Activated CD4-positive, alpha-beta T cell treated with anti-CD3 and anti-CD28 coated beads for 36 hours (primary cell): ENCODE measurements at regions not wholly inside any gene's neighbourhood (a gene's known extent, or its start where the extent isn't known, plus 50 kb on each side); places are given as distances from the start of the nearest gene placed in this dataset.
"Not testable (repeated sequence)": the region's sequence is repeated elsewhere in the genome, so short reads cannot be mapped to it uniquely, and the experiment has no call there.

Experiments
- ATAC-seq: fragments of 200-7000 bp; cut with Tn5 transposase; one replicate; pipeline ENCODE4 v1.10.0; 2021; ENCODE audit warnings: mild to moderate bottlenecking, moderate library complexity
- CTCF ChIA-PET: fragments of 350-600 bp; sonication (Branson Sonifier 250); formaldehyde crosslinking; loops from one replicate; lab custom pipeline; 2021; ENCODE audit warnings: antibody characterized with exemption; lab: Charles Lee
- POLR2A ChIA-PET: fragments of 350-600 bp; sonication (Branson Sonifier 250); formaldehyde crosslinking; loops from one replicate; lab custom pipeline; 2021; ENCODE audit warnings: antibody characterized with exemption, inconsistent platforms; lab: Charles Lee
- DNase-seq: peaks from one replicate; pipeline ENCODE4 v3.0.0-alpha.2; 2020
- H3K27ac Mint-ChIP-seq: one replicate; pipeline ENCODE4 v1.8.0; 2021; ENCODE audit warnings: mixed read lengths
- H3K27me3 Mint-ChIP-seq: one replicate; pipeline ENCODE4 v1.8.0; 2021; ENCODE audit warnings: mixed read lengths
- H3K36me3 Mint-ChIP-seq: one replicate; pipeline ENCODE4 v1.8.0; 2021; ENCODE audit warnings: low read depth, mixed read lengths
- H3K4me1 Mint-ChIP-seq: one replicate; pipeline ENCODE4 v1.8.0; 2021; ENCODE audit warnings: mixed read lengths
- H3K4me3 Mint-ChIP-seq: one replicate; pipeline ENCODE4 v1.8.0; 2021; ENCODE audit warnings: mild to moderate bottlenecking, moderate library complexity, mixed read lengths
- H3K9me3 Mint-ChIP-seq: one replicate; pipeline ENCODE4 v1.8.0; 2021; ENCODE audit warnings: low read depth, mixed read lengths
- intact Hi-C, 2 experiments: fragments of 100-400 bp; cut with DNase I in 1 of 2; cut with micrococcal nuclease in 1 of 2; formaldehyde crosslinking; loops; one replicate each; pipeline versions ENCODE4 v1.14.2 to v1.15.1; 2022 to 2024; cut with DNase I, micrococcal nuclease

DNA sequence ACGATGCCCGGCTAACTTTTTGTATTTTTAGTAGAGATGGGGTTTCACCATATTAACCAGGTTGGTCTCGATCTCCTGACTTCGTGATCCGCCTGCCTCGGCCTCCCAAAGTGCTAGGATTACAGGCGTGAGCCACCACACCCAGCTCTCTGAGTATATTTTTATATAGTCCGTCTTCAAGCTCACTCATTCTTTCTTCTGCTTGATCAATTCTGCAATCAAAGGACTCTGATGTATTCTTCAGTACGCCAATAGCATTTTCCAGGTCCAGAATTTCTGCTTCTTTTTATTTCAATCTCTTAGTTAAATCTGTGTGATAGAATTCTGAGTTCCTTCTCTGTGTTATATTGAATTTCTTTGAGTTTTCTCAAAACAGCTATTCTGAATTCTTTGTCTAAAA, 281.9 kb upstream of the PMFBP1 start:
- H3K36me3 Mint-ChIP-seq, ATAC-seq, H3K4me1 Mint-ChIP-seq, H3K27ac Mint-ChIP-seq, H3K27me3 Mint-ChIP-seq, DNase-seq, POLR2A ChIA-PET, CTCF ChIA-PET, H3K4me3 Mint-ChIP-seq, intact Hi-C loops: not testable (repeated sequence)
- H3K9me3 Mint-ChIP-seq: peaks cover 27% of the 10 kb centered on the region

DNA sequence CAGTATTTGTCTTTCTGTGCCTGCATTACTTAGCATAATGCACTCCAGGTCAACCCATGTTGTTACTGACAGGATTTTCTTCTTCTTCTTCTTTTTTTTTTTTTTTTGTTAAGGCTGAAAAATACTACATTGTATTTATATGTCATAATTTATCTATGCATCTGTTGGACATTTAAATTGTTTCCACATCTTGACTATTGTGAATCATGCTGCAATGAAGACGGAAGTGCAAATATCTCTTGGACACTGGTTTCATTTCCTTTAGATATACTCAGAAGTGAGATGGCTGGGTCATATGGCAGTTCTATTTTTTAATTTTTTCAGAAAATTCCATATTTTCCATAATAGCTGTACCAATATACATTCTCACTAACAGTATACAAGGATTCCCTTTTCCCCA, 272.7 kb upstream of the PMFBP1 start:
- no peaks in the 10 kb centered on the region for H3K27me3 Mint-ChIP-seq
- CTCF ChIA-PET: interaction anchor here (0.6 kb wide), 1 partner anchor 1046 kb away, joined by 4 read pairs; no protein-coding TSS in a partner anchor
- DNase-seq (no peak), ATAC-seq (no peak)
- H3K36me3 Mint-ChIP-seq: no peaks in the 10 kb centered on the region
- POLR2A ChIA-PET: no interaction called here
- H3K4me1 Mint-ChIP-seq: no peaks in the 10 kb centered on the region
- no peak overlapping the region for H3K4me3 Mint-ChIP-seq
- intact Hi-C loops: no loop called here
- no peak overlapping the region for H3K27ac Mint-ChIP-seq
- H3K9me3 Mint-ChIP-seq: no peaks in the 10 kb centered on the region

DNA sequence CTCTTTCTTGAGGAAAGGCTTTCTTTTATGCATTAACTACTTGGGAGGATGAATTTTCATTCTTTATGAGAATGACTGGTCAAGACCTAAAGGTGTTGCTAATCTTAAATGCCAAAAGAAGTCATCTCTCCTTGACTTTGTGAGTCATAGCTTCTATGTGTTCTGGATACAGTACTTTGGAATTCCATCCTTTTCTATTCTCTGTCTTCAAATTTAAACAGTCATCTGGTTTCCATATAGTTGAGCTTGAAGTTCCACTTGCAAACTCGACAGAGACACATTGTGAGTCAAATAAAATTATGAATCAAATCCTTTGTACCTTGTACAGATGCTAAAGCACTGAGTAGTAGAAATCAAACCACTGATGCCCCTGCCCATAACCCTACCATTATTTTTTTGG, 271.9 kb upstream of the PMFBP1 start:
- no peak for DNase-seq
- no peaks in the 10 kb centered on the region for H3K27me3 Mint-ChIP-seq
- H3K4me3 Mint-ChIP-seq: no peak overlapping the region
- no peaks in the 10 kb centered on the region for H3K9me3 Mint-ChIP-seq
- ATAC-seq: no peak
- intact Hi-C loops: no loop called here
- no peaks in the 10 kb centered on the region for H3K36me3 Mint-ChIP-seq
- no peak overlapping the region for H3K27ac Mint-ChIP-seq
- no peaks in the 10 kb centered on the region for H3K4me1 Mint-ChIP-seq
- ChIA-PET CTCF (interaction anchor here (0.6 to 1.3 kb wide), 2 partner anchors 44 to 1047 kb away, joined by 3 to 4 read pairs; no protein-coding TSS in a partner anchor), POLR2A (no interaction called here)

DNA sequence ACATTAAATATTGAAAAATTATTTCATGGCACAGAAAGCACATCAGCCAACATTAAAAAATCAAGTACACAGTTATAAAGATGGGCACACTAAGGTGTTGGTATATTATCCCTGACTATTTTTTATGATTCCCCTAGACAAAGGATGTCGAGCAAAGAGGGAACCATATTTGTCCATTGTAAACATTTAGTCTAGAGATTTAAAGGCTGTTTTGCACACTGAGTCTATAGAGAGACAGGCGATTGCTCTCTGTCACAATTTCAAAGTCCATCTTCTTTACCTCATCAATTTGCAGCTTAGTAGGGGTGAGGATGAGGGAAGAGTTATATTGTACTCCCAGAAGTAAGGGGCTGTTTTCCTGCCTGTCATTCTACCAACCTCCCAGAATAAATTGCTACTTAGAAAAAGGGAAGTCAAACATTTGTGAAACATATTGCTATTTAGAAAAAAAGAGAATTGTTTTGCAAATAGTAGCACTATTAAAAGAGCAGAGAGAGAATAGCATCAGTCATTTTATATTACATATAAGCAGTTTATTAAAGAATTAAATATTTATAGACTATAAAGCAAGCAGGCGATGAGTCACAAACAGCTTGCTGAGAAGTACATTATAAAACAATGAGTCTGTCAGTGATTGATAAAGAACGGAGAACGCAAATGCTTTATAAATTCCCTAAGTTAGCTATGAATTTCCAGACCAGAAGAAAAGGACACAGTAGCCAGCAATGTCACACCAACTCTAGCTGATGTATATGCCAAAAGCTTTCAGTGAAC, 270.6 kb upstream of the PMFBP1 start:
- no peaks in the 10 kb centered on the region for H3K27me3 Mint-ChIP-seq
- ChIA-PET POLR2A (no interaction called here), CTCF (interaction anchor here (0.5 to 0.7 kb wide), 2 partner anchors 337 to 1705 kb away, joined by 3 read pairs; no protein-coding TSS in a partner anchor)
- intact Hi-C loops: no loop called here
- H3K36me3 Mint-ChIP-seq: no peaks in the 10 kb centered on the region
- H3K9me3 Mint-ChIP-seq: no peaks in the 10 kb centered on the region
- no peak overlapping the region for H3K4me3 Mint-ChIP-seq
- H3K27ac Mint-ChIP-seq: no peak overlapping the region
- ATAC-seq (no peak), DNase-seq (no peak)
- H3K4me1 Mint-ChIP-seq: no peaks in the 10 kb centered on the region

DNA sequence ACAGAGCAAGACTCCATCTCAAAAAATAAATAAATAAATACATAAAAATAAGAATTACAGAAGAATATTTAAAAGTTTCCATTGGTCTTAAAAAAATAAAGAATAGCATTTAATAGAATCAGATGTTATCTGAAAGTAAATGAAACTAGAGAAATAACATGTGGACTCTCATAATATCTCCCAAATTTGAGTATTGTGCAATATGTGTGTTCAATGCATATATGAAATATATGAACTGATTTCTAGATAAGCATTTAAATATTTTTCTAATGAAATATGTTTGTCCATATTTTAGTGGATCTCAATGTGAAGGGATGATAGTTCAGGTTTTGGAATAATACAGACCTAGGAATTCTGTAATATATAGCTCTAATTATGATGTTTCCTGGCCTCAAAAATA, 265.9 kb upstream of the PMFBP1 start:
- Mint-ChIP-seq H3K9me3 (peaks cover 24% of the 10 kb centered on the region), H3K27ac (no peak overlapping the region), H3K4me1 (no peaks in the 10 kb centered on the region), H3K36me3 (peaks cover 2% of the 10 kb centered on the region), H3K4me3 (no peak overlapping the region), H3K27me3 (no peaks in the 10 kb centered on the region)
- DNase-seq (no peak), ATAC-seq (no peak)
- ChIA-PET CTCF (interaction anchor here (1.1 kb wide), 1 partner anchor 65 kb away, joined by 3 read pairs; no protein-coding TSS in a partner anchor), POLR2A (no interaction called here)
- intact Hi-C loops: no loop called here

DNA sequence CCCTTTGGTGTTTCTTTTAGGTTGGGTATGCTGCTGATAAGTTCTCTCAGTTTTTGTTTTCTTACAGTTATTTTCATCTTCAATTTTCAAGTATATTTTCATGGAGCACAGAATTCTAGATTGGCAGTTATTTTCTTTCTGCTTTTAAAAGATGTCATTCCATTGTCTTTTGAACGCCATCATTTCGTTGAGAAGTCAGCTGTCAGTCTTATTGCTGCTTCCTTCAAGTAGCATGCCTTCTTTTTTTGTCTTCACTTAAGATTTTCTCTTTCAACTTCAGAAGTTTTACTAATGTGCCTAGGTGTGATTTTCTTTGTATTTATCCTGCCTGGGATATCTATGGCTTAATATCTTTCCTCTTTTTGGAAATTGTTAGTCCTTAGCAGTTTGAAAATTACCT, 262.2 kb upstream of the PMFBP1 start:
- intact Hi-C loops: no loop called here
- H3K27ac Mint-ChIP-seq: no peak overlapping the region
- no peaks in the 10 kb centered on the region for H3K27me3 Mint-ChIP-seq
- ChIA-PET CTCF (no interaction called here), POLR2A (no interaction called here)
- no peaks in the 10 kb centered on the region for H3K4me1 Mint-ChIP-seq
- ATAC-seq (no peak), DNase-seq (no peak)
- H3K36me3 Mint-ChIP-seq: peaks cover 2% of the 10 kb centered on the region
- no peak overlapping the region for H3K4me3 Mint-ChIP-seq
- peaks cover 24% of the 10 kb centered on the region for H3K9me3 Mint-ChIP-seq

DNA sequence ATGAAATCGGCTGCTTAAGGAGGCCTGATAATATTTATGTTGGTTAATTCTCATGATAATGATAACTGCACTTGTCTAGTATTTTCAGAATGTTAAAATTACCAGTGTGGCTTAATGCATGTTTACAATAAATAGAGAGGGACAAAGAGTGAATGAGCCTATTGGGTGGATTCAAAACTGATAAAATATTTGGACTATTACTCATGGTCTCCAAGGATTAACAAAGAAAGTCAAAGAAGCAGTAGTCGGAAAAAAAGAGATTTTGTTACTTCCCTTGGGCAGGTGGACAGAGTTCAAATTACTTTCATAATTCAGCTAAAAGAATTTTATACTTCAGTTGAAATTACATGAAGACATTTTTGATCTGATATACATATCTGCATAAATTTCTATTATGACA, 258.2 kb upstream of the PMFBP1 start:
- intact Hi-C loops: no loop called here
- Mint-ChIP-seq H3K27ac (no peak overlapping the region), H3K4me1 (no peaks in the 10 kb centered on the region), H3K4me3 (no peak overlapping the region), H3K27me3 (no peaks in the 10 kb centered on the region), H3K9me3 (peaks cover 18% of the 10 kb centered on the region), H3K36me3 (no peaks in the 10 kb centered on the region)
- DNase-seq (no peak), ATAC-seq (no peak)
- ChIA-PET CTCF (no interaction called here), POLR2A (no interaction called here)

DNA sequence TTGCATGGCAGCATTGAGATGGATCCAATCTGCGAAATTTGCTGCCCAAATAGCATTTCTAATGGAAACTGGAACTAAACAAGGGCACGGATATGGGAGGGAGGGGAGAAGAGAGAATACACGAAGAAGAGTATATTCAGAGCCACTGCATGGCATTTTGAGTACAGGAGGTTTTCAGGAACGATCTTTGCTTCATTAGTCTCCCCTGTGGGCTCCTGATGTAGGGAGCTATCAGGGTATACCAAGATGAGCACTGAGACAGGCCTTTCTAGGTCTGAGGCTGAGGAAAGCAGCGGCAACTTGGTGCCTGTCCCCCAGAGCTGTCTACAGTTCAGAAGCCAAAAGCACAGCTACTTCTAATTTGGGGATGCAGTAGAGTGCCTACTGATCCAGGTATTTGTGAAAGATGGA, 257.7 kb upstream of the PMFBP1 start:
- no peak for DNase-seq
- H3K4me3 Mint-ChIP-seq: no peak overlapping the region
- ATAC-seq: no peak
- intact Hi-C loops: no loop called here
- POLR2A ChIA-PET: no interaction called here
- H3K9me3 Mint-ChIP-seq: peaks cover 17% of the 10 kb centered on the region
- no peak overlapping the region for H3K27ac Mint-ChIP-seq
- H3K27me3 Mint-ChIP-seq: no peaks in the 10 kb centered on the region
- H3K4me1 Mint-ChIP-seq: no peaks in the 10 kb centered on the region
- H3K36me3 Mint-ChIP-seq: peaks cover 3% of the 10 kb centered on the region
- CTCF ChIA-PET: no interaction called here

DNA sequence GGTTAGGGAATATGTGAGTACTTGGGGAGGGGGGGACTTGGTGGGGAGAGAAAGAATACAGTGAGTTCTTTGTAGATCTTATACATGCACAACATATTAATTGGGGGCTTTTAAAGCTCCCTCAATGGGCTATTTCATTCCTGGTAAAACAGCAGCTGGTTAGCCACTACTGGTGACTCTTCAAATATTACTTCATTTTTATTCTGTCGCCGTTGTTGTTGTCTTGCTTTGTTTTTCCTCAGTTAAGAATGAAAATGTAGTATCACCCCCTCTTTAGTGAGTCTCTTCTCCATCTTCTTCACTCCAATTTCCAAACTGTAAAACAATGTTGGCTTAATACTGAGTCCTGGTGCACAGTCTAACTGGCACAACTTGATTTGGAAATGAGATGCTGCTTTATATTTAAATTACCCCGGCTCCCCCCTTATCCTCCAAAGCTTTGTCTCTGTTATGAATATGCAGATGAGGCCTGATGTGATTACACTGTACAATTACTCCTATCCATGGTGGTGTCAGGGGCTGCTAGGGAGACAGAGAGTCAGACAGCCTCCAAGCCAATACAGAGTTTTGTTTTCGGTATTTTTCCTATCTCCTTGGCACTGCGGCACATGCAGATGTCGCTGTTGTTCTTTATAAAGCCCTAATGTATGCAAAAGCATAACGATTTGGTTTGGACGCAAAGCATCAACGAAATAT, 256.9 kb upstream of the PMFBP1 start:
- Mint-ChIP-seq H3K36me3 (peaks cover 7% of the 10 kb centered on the region), H3K4me3 (no peak overlapping the region), H3K9me3 (peaks cover 14% of the 10 kb centered on the region), H3K27me3 (no peaks in the 10 kb centered on the region), H3K27ac (no peak overlapping the region), H3K4me1 (no peaks in the 10 kb centered on the region)
- CTCF ChIA-PET: no interaction called here
- no peak for ATAC-seq
- no peak for DNase-seq
- intact Hi-C loops: no loop called here
- POLR2A ChIA-PET: no interaction called here

DNA sequence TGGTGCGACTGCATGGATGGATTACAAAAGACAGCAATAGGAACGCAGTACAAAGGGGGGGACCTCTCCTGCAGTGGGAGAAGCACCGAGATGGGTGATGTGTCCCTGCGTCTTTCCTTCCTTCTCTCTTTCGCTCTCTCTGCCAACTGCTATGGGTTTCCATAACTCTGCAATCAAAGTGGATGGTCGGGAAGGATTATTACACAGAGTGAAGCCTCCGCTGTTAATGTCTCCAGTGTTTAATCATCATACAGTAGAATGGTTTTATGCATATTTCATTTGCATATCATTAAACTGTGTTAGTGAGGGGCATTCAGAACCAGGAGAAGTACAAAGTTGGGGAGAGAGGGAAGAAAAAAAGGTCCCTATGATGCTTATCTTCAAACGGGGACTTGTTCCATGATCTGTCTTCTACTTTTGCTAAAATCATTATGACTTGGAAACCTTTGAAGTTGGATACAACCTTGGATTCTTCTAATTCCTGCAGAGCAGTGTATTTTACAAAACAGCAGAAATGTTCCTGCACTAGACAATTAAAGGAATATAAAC, 255.9 kb upstream of the PMFBP1 start:
- DNase-seq (no peak), ATAC-seq (no peak)
- Mint-ChIP-seq H3K27me3 (no peaks in the 10 kb centered on the region), H3K27ac (no peak overlapping the region), H3K4me3 (no peak overlapping the region), H3K36me3 (peaks cover 9% of the 10 kb centered on the region), H3K9me3 (peaks cover 12% of the 10 kb centered on the region), H3K4me1 (no peaks in the 10 kb centered on the region)
- ChIA-PET CTCF (no interaction called here), POLR2A (no interaction called here)
- intact Hi-C loops: no loop called here

DNA sequence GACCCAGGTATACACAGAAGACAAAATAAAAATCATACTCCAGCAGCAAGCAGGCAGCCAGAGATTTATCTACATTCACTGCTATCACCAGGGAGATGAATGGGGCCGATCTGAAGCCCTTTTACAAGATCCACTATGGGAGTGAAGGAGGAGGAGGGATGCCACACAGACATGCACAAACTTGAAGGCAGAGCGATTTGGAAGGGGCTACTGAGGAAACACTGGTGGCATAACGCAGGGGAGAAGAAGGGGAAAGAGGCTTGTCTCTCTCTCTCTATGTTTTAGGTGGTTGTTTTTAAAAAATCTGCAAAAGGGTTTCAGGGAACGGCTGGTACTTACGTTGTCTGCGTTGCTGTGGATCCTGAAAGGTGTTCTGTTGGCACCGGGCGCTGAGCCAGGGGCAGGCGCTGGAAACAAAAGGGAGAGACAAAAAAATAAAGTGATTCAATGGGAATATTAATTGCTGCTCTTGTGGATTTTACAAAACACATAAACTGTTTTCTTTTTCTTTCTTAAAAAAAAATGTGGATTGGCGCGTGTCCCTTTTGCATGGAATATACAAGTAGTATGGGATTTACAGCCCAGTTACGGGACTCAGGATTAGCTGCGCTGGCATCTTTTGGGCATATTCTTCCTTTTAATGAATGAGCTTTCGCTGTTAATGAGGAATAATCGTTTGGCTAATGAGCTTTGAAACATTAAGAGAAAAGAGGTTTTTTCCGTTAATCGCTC, 255.3 kb upstream of the PMFBP1 start:
- Mint-ChIP-seq H3K4me1 (no peaks in the 10 kb centered on the region), H3K27me3 (no peaks in the 10 kb centered on the region), H3K36me3 (peaks cover 9% of the 10 kb centered on the region), H3K9me3 (peaks cover 13% of the 10 kb centered on the region), H3K4me3 (no peak overlapping the region), H3K27ac (no peak overlapping the region)
- ATAC-seq (no peak), DNase-seq (no peak)
- CTCF ChIA-PET: no interaction called here
- POLR2A ChIA-PET: no interaction called here
- intact Hi-C loops: no loop called here
